Sigmoid colon (tissue), 4 donors: ENCODE measurements at regions not wholly inside any gene's neighbourhood (a gene's known extent, or its start where the extent isn't known, plus 50 kb on each side); places are given as distances from the start of the nearest gene placed in this dataset.

Experiments
- POLR2A ChIP-seq, 2 donors: fragments of 450-650 bp; IDR thresholded peaks; one replicate each; pipeline ENCODE4 v1.6.1; 2016; ENCODE audit warnings: antibody characterized with exemption in 2 of 2, mild to moderate bottlenecking in 2 of 2, moderate library complexity in 2 of 2
- POLR2AphosphoS5 ChIP-seq, 4 donors: sonication (generic); formaldehyde crosslinking; IDR thresholded peaks; one replicate each; pipeline ENCODE4 v1.6.1; 2017; ENCODE audit warnings: antibody characterized with exemption in 4 of 4
- TF ChIP-seq, protein P1 (sequence below), 4 experiments: fragments of 450-650 bp in 3 of 4; fragments of 200-600 bp in 1 of 4; IDR thresholded peaks; one replicate each; pipeline ENCODE4 v1.5.1; 2016 to 2019; ENCODE audit warnings: antibody characterized with exemption in 4 of 4, mild to moderate bottlenecking in 3 of 4, moderate library complexity in 2 of 4

DNA sequence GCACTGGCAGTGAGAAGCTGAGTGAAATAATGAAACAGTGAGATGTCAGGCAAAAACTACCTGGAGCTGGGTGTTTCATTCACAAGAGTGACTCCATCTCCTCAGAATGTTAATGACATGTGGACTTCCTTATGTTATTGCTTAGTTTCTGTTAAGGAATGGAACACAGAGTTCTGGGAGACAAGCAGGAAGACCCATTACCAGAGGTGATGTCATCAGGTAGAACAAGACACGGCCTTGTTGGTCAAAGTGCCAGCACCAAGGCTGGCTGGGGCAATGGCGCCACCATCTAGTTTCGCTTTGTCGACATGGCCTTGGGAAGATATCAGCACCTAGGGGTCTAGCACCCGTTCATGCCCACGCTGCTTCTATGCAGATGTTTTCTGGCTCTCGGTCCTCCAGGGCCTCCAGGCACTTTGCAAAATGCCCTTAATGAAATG is 252.2 kb downstream of the FAM43A start:
- TF ChIP-seq, protein P1, sequence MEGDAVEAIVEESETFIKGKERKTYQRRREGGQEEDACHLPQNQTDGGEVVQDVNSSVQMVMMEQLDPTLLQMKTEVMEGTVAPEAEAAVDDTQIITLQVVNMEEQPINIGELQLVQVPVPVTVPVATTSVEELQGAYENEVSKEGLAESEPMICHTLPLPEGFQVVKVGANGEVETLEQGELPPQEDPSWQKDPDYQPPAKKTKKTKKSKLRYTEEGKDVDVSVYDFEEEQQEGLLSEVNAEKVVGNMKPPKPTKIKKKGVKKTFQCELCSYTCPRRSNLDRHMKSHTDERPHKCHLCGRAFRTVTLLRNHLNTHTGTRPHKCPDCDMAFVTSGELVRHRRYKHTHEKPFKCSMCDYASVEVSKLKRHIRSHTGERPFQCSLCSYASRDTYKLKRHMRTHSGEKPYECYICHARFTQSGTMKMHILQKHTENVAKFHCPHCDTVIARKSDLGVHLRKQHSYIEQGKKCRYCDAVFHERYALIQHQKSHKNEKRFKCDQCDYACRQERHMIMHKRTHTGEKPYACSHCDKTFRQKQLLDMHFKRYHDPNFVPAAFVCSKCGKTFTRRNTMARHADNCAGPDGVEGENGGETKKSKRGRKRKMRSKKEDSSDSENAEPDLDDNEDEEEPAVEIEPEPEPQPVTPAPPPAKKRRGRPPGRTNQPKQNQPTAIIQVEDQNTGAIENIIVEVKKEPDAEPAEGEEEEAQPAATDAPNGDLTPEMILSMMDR (IDR thresholded peaks at IDR 0.05) = no peak
- TF ChIP-seq POLR2AphosphoS5 (IDR thresholded peaks at IDR 0.05) (peak in 1 of 4 donors; percentile 15), POLR2A (IDR thresholded peaks at IDR 0.05) (no peak)
